Spleen (tissue), 11 donors: ENCODE measurements at regions not wholly inside any gene's neighbourhood (a gene's known extent, or its start where the extent isn't known, plus 50 kb on each side); places are given as distances from the start of the nearest gene placed in this dataset.

ENCODE experiments used
- DNase-seq: peaks from one replicate; pipeline ENCODE4 v3.0.0-alpha.2; 2020
- H3K27ac ChIP-seq, 8 donors: fragments of 200-600 bp; sonication (generic) in 7 of 8; 1 replicate in 4 of 8; 2 replicates in 4 of 8; pipeline versions ENCODE4 v1.5.0 to v1.8.0; 2016 to 2021; ENCODE audit warnings: inconsistent platforms in 4 of 8, mild to moderate bottlenecking in 4 of 8, moderate library complexity in 1 of 8
- H3K27me3 ChIP-seq, 7 donors: fragments of 200-600 bp; sonication (generic) in 6 of 7; replicated peaks in 1 of 7; 1 replicate in 4 of 7; 2 replicates in 3 of 7; pipeline versions ENCODE4 v1.5.0 to v1.8.0; 2016 to 2021; ENCODE audit warnings: inconsistent platforms in 3 of 7, mild to moderate bottlenecking in 1 of 7
- H3K36me3 ChIP-seq, 6 donors: fragments of 200-600 bp; sonication (generic) in 5 of 6; 1 replicate in 4 of 6; 2 replicates in 2 of 6; pipeline versions ENCODE4 v1.5.0 to v1.8.0; 2016 to 2021; ENCODE audit warnings: inconsistent platforms in 2 of 6
- H3K4me1 ChIP-seq, 6 donors: fragments of 200-600 bp; sonication (generic) in 5 of 6; 1 replicate in 3 of 6; 2 replicates in 3 of 6; pipeline versions ENCODE4 v1.5.0 to v1.8.0; 2016 to 2021; ENCODE audit warnings: inconsistent platforms in 3 of 6
- H3K4me3 ChIP-seq, 8 donors: fragments of 200-600 bp; sonication (generic) in 7 of 8; 1 replicate in 4 of 8; 2 replicates in 4 of 8; pipeline versions ENCODE4 v1.5.0 to v1.8.0; 2016 to 2021; ENCODE audit warnings: inconsistent platforms in 4 of 8, mild to moderate bottlenecking in 4 of 8, moderate library complexity in 2 of 8
- H3K9me3 ChIP-seq, 8 donors: fragments of 200-600 bp; sonication (generic) in 7 of 8; 1 replicate in 4 of 8; 2 replicates in 4 of 8; pipeline versions ENCODE4 v1.5.0 to v1.8.0; 2016 to 2021; ENCODE audit warnings: inconsistent platforms in 4 of 8
- CTCF ChIP-seq, 11 experiments: fragments of 200-600 bp in 7 of 11; fragments of 450-650 bp in 4 of 11; sonication (generic) in 4 of 11; IDR thresholded peaks in 8 of 11; conservative IDR thresholded peaks in 3 of 11; 1 replicate in 7 of 11; 2 replicates in 4 of 11; pipeline versions ENCODE4 v1.4.0 to v1.8.0; 2016 to 2021; ENCODE audit warnings: antibody characterized with exemption in 11 of 11, inconsistent platforms in 4 of 11, mild to moderate bottlenecking in 1 of 11
- POLR2A ChIP-seq, 3 donors: fragments of 450-650 bp; IDR thresholded peaks; one replicate each; pipeline ENCODE4 v1.5.1; 2017; ENCODE audit warnings: antibody characterized with exemption in 3 of 3, mild to moderate bottlenecking in 1 of 3
- POLR2AphosphoS5 ChIP-seq, 3 donors: sonication (generic); formaldehyde crosslinking; IDR thresholded peaks; one replicate each; pipeline ENCODE4 v1.5.1; 2017; ENCODE audit warnings: antibody characterized with exemption in 3 of 3
- WGBS, 5 donors: extraction: QIAGEN DNeasy Blood & Tissue Kit in 3 of 5; methylation state at CpG; one replicate each; pipeline versions ENCODE4 v1.1.5 to v1.1.7; 2013 to 2018; 5-methylcytosine and 5-hydroxymethylcytosine counted together
- intact Hi-C: fragments of 100-400 bp; cut with DNase I; formaldehyde crosslinking; loops from one replicate; pipeline ENCODE4 v1.15.0; 2023; ENCODE audit warnings: low total_unique reads
- donor health status: healthy with polysubstance abuse.
- donor health status: DM: no; HTN: no; CAD: no; lungs with moderate emphysema.
- donor health status: DM: no; HTN: no; CAD: no.
- donor health status: Bipolar disorder and iron deficiency.
- donor health status: healthy.
- donor health status: DM: no; HTN: no; CAD: no.
- donor health status: DM: yes; HTN: yes; CAD: no.

GRCh38 chr18:67159662-67160061 lies 356.9 kb downstream of the DSEL start:
- TF ChIP-seq POLR2A (IDR thresholded peaks at IDR 0.05) (no peak), POLR2AphosphoS5 (IDR thresholded peaks at IDR 0.05) (no peak), CTCF (IDR thresholded peaks at IDR 0.05 in 8 of 11, conservative IDR thresholded peaks at IDR 0.05 in 3 of 11) (no peak)
- no peak for DNase-seq
- Histone ChIP-seq H3K4me1 (no peaks in the 10 kb centered on the region), H3K27ac (no peak overlapping the region), H3K4me3 (no peak overlapping the region), H3K9me3 (no peaks in the 10 kb centered on the region), H3K36me3 (no peaks in the 10 kb centered on the region), H3K27me3 (no peaks in the 10 kb centered on the region)
- intact Hi-C loops: no loop called here
- 89 to 94% (median 91%) methylated on average over 2 of the region's 2 CpGs for WGBS, 5 donors

- H3K4me1 ChIP-seq: no peaks in the 10 kb centered on the region
- no peak for DNase-seq
- no peaks in the 10 kb centered on the region for H3K27me3 ChIP-seq
- no peaks in the 10 kb centered on the region for H3K9me3 ChIP-seq
- no peak overlapping the region for H3K27ac ChIP-seq
- TF ChIP-seq POLR2A (IDR thresholded peaks at IDR 0.05) (no peak), CTCF (IDR thresholded peaks at IDR 0.05 in 8 of 11, conservative IDR thresholded peaks at IDR 0.05 in 3 of 11) (no peak), POLR2AphosphoS5 (IDR thresholded peaks at IDR 0.05) (no peak)
- H3K4me3 ChIP-seq: no peak overlapping the region
- intact Hi-C loops: no loop called here
- 92 to 98% (median 95%) methylated on average over 3 of the region's 3 CpGs for WGBS, 5 donors
- H3K36me3 ChIP-seq: no peaks in the 10 kb centered on the region
These were observed 361.5 kb downstream of the DSEL start for GRCh38 chr18:67154979-67155378.

- Histone ChIP-seq H3K36me3 (no peaks in the 10 kb centered on the region), H3K4me3 (no peak overlapping the region), H3K27ac (no peak overlapping the region), H3K4me1 (no peaks in the 10 kb centered on the region), H3K27me3 (no peaks in the 10 kb centered on the region), H3K9me3 (no peaks in the 10 kb centered on the region)
- no peak for DNase-seq
- no peak for TF ChIP-seq POLR2AphosphoS5 (IDR thresholded peaks at IDR 0.05)
- TF ChIP-seq POLR2A (IDR thresholded peaks at IDR 0.05): no peak
- no peak for TF ChIP-seq CTCF (IDR thresholded peaks at IDR 0.05 in 8 of 11, conservative IDR thresholded peaks at IDR 0.05 in 3 of 11)
- WGBS, 5 donors: 90 to 96% (median 93%) methylated on average over 6 of the region's 6 CpGs
- intact Hi-C loops: no loop called here
These were observed 365.2 kb downstream of the DSEL start for GRCh38 chr18:67151366-67151765.

DNA sequence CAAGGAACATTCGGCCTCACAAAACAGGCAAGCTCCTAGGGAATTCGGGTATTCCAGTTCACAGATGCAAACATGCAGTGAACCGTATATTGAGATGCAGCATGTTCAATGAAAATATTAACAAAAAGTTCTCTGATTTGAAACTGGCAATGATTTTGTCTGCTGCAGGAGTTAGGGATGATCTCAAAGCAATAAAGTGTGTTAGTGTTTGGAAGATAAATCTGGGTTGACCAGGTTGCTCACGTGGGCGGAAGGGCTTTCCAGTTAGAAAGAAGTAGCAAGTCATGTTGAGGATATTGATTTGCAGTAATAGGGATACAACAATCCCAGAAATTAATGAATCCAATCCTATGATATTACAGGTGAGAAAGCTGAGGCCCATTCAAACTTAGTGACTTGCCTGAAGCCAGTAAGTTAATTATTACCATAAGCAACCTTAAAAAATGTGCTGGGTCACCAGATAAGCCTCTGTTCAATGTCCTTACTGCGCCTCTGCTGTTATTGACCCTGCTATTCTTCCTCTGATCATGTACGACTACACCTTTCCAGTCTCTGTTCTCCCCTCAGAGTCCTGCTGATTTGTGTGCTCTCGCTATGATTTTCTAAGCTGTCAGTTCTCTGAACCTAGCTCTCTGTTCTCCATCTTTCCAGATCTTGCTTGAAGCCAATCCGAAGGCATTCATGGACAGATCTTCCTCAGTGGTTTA lies 370.8 kb downstream of the DSEL start:
- no peak for TF ChIP-seq CTCF (IDR thresholded peaks at IDR 0.05 in 8 of 11, conservative IDR thresholded peaks at IDR 0.05 in 3 of 11)
- TF ChIP-seq POLR2A (IDR thresholded peaks at IDR 0.05): no peak
- TF ChIP-seq POLR2AphosphoS5 (IDR thresholded peaks at IDR 0.05): no peak
- Histone ChIP-seq H3K4me1 (no peaks in the 10 kb centered on the region), H3K27me3 (no peaks in the 10 kb centered on the region), H3K9me3 (no peaks in the 10 kb centered on the region), H3K36me3 (no peaks in the 10 kb centered on the region), H3K27ac (no peak overlapping the region), H3K4me3 (no peak overlapping the region)
- intact Hi-C loops: no loop called here
- 87 to 92% (median 88%) methylated on average over 9 of the region's 9 CpGs for WGBS, 5 donors
- DNase-seq: no peak
